ENCODE measurements at regions not wholly inside any gene's neighbourhood (a gene's known extent, or its start where the extent isn't known, plus 50 kb on each side); places are given as distances from the start of the nearest gene placed in this dataset.
A peak's percentile ranks its signal among the peaks of the same experiment; 100 is the strongest.
"Not testable (repeated sequence)": the region's sequence is repeated elsewhere in the genome, so short reads cannot be mapped to it uniquely, and the experiment has no call there.

DNA sequence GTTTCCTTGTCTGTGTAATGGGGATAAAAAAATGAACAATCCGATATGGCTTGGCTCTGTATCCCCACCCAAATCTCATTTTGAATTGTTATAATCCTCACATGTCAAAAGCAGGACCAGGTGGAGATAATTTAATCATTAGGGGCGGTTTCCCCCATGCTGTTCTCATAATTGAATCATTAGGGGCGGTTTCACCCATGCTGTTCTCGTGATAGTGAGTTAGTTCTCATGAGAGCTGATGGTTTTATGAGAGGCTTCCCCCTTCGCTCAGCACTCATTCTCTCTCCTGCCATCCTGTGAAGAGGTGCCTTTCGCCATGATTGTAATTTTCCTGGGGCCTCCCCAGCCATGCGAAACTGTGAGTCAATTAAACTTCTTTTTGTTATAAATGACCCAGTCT lies 633.5 kb downstream of the RAPGEF2 start:
- DNase-seq (ENCODE audit: low spot score), result no peak

GRCh38 chr4:159743971-159744370 lies 641.1 kb downstream of the RAPGEF2 start:
- no peak for DNase-seq (ENCODE audit: low spot score)

DNA sequence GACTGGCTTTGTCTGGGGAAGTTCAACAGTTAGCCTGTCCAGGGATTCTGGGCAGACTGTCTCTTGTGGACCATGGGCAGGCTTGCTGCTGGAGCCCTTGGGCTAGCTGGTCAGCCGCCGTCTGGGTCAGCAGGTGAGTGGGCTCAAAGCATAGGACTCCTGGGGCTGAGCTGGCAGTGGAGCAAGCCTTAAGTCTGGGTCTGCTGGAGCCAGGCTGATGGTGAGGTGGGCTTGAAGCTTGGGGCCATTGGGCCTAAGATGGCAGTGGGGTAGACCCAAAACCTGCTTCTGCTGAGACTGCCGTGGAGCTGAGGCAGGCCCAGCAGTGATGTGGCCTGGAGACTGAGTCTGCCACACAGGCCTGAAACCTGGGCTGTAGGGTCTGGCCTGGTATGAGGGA lies 645.1 kb downstream of the RAPGEF2 start:
- no peak for DNase-seq (ENCODE audit: low spot score)

DNA sequence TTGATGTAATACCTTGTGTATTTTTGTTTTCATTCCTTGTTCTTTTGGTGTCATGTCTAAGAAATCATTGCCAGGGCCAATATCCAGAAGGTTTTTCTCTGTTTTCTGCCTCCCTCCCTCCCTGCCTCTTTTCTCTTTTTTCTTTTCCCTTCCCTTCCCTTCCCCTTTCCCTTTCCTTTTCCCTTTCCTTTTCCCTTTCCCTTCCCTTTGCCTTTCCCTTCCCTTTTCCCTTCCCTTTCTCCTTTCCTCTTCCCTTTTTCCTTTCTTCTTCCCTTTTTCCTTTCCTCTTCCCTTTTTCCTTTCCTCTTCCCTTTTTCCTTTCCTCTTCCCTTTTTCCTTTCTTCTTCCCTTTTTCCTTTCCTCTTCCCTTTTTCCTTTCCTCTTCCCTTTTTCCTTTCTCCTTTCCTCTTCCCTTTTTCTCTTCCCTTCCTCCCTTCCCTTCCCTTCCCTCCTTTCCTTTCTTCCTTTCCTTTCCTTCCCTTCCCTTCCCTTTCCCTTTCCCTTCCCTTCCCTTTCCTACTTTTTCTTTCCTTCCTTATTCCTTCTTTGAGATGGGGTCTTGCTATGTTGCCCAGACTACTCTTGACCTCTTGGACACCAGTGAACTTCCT lies 646.1 kb downstream of the RAPGEF2 start:
- DNase-seq (ENCODE audit: low spot score), result no peak

DNA sequence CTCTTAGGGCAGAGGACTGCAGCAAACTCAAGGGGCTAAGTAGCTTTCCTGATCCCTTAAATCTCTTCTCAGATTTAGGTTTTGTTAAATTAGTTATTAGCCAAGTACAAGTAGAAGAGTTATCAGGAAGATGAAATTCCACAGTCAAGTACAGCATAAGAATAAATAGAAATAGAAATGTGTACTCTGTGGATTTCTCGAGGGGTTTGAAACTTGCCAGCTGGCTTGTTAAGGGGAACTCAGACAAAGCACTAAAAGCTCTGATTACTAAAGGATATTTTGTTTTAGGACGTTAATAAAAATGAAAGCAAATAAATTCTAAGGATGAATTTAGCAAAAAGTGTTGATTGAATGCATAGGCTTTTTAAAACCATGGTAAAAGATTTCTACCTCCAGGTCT lies 654.6 kb downstream of the RAPGEF2 start:
- no peak for DNase-seq (ENCODE audit: low spot score)

DNA sequence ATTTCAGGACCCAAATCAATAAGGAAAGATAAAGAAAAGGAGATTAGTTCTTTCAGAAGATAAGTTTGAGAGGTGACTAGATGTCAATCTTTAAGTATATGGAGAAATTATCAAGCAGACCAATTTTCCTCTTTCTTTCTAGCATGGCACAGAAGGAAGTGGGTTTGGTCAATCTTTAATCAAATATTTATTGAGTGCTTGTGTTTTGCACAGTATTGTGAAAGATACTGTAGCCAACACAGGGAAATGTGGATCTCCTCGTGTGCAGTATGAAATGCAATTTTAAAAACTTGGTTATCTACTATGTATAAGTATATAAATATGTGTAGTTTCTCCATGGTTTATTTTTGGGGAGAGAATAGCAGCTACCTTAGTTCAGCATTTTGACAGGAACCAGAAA lies 655.2 kb downstream of the RAPGEF2 start:
- DNase-seq (ENCODE audit: low spot score), result no peak

- DNase-seq (ENCODE audit: low spot score), result no peak
These were observed 659.8 kb downstream of the RAPGEF2 start for GRCh38 chr4:159762672-159763071.

DNA sequence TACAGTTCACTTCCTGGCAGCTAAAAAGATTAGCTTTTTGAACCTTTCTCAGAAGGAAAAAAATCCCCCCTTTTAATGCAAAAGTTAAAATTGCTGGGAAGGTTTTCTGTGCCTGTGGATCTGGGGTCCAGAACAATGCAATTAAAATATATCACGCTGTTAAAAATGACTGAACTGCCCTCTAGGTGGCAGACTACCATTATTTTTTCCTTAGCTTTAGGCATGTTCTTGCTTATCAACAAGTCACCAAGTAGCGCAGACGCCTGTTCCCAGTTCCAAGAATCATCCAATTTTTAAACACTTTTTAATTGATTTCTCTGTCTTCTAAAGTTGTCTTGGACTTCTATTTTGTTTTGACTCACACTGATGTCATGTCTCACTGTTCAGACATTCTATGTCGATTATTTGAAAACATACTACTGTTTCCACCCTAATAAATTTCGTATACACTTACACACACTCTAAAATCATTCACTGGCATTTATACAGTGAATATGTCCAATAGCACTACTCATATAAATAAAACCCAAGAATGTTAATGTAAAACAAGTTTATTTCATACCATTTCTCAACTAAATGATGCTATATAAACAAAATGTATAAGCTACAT lies 661.6 kb downstream of the RAPGEF2 start:
- peak; percentile 16 for DNase-seq (ENCODE audit: low spot score)

GRCh38 chr4:159765382-159765781 lies 662.5 kb downstream of the RAPGEF2 start:
- peak; percentile 1 for DNase-seq (ENCODE audit: low spot score)

DNA sequence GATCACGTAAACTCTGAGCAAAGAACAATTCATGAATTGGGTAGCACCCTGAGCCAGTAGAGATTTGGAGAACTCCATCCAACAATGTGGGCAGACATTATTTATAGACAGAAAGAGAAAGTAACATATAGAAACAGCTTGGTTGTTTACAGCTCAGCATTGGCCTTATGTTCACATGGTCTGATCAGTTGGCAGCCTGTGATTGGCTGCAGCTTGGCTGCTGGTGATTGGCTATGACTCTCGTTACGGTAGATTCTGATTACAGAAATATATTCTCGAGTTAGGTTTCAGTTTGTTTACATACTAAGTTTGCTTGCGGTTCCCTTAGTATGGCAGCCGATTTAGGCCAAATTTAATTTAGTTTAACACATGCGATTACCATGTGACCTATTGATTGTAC lies 663.4 kb downstream of the RAPGEF2 start:
- DNase-seq (ENCODE audit: low spot score), result no peak

GRCh38 chr4:159767406-159767805 lies 664.5 kb downstream of the RAPGEF2 start:
- DNase-seq (ENCODE audit: low spot score), result no peak

DNA sequence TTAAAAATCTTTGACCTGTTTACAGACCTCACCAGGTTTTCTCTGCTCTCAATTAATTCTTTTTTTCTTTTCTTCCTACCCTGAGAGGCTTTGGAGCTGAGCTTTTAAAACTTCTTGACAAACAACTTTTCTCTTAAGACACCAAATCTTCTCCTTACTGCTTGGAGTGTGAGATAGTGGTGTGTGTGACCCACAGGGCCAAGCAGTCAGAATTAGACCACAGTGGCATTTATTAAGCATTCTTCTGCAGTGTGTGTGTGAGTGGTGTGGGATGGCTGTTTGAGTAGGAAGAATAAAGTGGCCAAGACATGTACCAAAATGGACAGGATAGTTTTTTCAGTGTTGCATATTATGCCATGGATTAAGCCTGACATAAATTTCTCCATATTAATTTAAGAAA lies 665.1 kb downstream of the RAPGEF2 start:
- no peak for DNase-seq (ENCODE audit: low spot score)

DNA sequence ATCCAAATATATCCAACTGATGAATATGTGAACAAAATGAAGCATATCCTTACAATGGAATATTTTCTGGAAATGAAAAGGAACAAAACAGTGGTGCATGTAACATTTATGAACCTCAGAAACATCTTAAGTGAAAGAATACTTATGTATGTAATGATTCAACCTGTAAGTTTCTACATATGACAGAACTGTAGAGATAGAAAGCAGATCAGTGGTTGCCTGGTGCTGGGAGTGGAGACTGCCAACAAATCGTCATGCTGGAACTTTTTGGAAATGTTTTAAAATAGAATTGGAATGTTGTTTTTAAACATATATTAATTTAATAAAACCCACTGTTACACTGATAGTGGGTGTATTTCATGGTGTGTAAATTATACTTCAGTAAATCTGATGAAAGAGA lies 667.5 kb downstream of the RAPGEF2 start:
- DNase-seq (ENCODE audit: low spot score), result no peak

DNA sequence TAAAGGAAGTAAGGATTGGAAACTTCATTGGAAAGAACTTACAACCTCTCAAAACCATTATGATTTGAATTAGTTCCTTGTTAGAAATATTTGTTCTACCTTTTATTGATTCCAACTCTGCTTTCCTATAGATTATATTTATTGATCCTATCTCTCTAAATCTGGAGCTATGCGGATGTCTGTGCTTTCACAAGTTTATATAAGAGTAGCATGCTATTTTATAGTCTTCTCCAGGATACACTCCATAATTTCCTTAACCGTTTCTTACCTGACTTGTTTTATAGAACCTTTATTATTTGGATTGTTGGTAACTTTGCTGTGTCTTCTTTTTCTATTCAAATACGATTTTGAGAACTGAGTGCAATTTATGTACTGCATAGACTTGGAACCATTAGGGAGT lies 668.1 kb downstream of the RAPGEF2 start:
- DNase-seq (ENCODE audit: low spot score), result no peak

- DNase-seq (ENCODE audit: low spot score), result no peak
These were observed 674.1 kb downstream of the RAPGEF2 start for GRCh38 chr4:159776961-159777360.

DNA sequence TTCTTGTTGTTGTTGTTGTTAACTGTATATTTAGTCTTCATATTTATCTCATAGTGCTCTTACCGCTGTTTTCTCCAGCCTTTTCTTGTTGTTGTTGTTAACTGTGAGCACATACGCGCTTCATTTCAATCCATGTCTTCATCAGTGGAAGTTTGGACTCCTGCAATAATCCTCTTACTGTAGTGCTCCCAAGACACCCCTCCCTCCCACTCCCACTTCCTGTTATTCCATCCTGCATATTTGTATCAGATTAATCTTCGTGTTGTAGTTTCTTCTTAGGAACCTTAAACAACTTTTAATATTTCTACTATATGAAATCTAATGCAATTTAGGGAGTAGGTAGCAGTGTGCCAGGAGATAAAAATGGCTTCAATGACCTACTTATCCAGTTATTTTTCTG lies 674.8 kb downstream of the RAPGEF2 start:
- DNase-seq (ENCODE audit: low spot score), result no peak

GRCh38 chr4:159778298-159778697 lies 675.4 kb downstream of the RAPGEF2 start:
- DNase-seq (ENCODE audit: low spot score), result no peak

DNA sequence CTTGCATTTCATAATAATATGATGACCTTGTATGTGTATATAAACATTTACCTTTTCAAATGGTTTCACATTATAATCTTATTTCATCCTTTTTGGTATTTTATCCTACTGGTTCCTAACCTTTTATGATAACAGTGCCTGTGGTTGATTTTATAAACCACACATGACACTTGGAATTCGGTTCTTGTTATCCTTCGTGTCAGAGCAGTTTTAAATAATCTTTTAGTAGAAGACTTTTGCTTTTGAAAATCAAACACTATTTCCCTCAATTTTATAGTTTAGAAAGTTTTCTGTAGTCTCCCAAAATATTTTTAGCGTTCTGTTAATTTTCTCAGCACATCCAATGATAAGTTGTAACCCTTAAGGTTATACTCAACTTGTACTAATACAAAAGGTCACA lies 676.8 kb downstream of the RAPGEF2 start:
- DNase-seq (ENCODE audit: low spot score), result no peak

GRCh38 chr4:159780196-159780922 lies 677.5 kb downstream of the RAPGEF2 start:
- DNase-seq (ENCODE audit: low spot score), result no peak

GRCh38 chr4:159787901-159788300 lies 685.0 kb downstream of the RAPGEF2 start:
- no peak for DNase-seq (ENCODE audit: low spot score)

- DNase-seq (ENCODE audit: low spot score), result no peak
These were observed 688.5 kb downstream of the RAPGEF2 start for GRCh38 chr4:159791334-159791733.

DNA sequence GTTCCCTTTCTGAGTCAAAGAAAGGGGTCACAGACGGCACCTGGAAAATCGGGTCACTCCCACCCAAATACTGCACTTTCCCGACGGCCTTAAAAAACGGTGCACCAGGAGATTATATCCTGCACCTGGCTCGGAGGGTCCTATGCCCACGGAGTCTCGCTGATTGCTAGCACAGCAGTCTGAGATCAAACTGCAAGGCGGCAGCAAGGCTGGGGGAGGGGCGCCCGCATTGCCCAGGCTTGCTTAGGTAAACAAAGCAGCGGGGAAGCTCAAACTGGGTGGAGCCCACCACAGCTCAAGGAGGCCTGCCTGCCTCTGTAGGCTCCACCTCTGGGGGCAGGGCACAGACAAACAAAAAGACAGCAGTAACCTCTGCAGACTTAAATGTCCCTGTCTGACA lies 701.7 kb downstream of the RAPGEF2 start:
- DNase-seq (ENCODE audit: low spot score), result not testable (repeated sequence)

GRCh38 chr4:159823743-159824142 lies 720.9 kb downstream of the RAPGEF2 start:
- no peak for DNase-seq (ENCODE audit: low spot score)

GRCh38 chr4:159828687-159829086 lies 725.8 kb downstream of the RAPGEF2 start:
- no peak for DNase-seq (ENCODE audit: low spot score)

Measured in hepatic stellate cell (primary cell).